T-helper 17 cell (primary cell): ENCODE measurements at regions not wholly inside any gene's neighbourhood (a gene's known extent, or its start where the extent isn't known, plus 50 kb on each side); places are given as distances from the start of the nearest gene placed in this dataset.
"Not testable (repeated sequence)": the region's sequence is repeated elsewhere in the genome, so short reads cannot be mapped to it uniquely, and the experiment has no call there.

Experiments
- ATAC-seq: fragments of 150-1000 bp; cut with Tn5 transposase; 2 replicates; pipeline ENCODE4 v1.10.0; 2021; ENCODE audit warnings: mild to moderate bottlenecking, moderate library complexity
- DNase-seq, 3 donors: peaks; one replicate each; pipeline versions ENCODE4 v3.0.0 to v3.0.0-alpha.2; 2020 to 2021
- H3K9me3 ChIP-seq: one replicate; pipeline ENCODE4 v1.7.0; 2013; ENCODE audit warnings: low read length, mild to moderate bottlenecking; ENCODE audit not compliant: control insufficient read depth, poor library complexity, severe bottlenecking
- H3K27ac Mint-ChIP-seq: one replicate; pipeline ENCODE4 v1.8.0; 2022; ENCODE audit warnings: mild to moderate bottlenecking, moderate library complexity, mixed read lengths
- H3K27me3 Mint-ChIP-seq: one replicate; pipeline ENCODE4 v1.8.0; 2022; ENCODE audit warnings: mixed read lengths
- H3K36me3 Mint-ChIP-seq: one replicate; pipeline ENCODE4 v1.8.0; 2022; ENCODE audit warnings: low read depth, mixed read lengths
- H3K4me1 Mint-ChIP-seq: one replicate; pipeline ENCODE4 v1.8.0; 2022; ENCODE audit warnings: mild to moderate bottlenecking, mixed read lengths
- H3K4me3 Mint-ChIP-seq: one replicate; pipeline ENCODE4 v1.8.0; 2022; ENCODE audit warnings: mild to moderate bottlenecking, moderate library complexity, mixed read lengths

DNA sequence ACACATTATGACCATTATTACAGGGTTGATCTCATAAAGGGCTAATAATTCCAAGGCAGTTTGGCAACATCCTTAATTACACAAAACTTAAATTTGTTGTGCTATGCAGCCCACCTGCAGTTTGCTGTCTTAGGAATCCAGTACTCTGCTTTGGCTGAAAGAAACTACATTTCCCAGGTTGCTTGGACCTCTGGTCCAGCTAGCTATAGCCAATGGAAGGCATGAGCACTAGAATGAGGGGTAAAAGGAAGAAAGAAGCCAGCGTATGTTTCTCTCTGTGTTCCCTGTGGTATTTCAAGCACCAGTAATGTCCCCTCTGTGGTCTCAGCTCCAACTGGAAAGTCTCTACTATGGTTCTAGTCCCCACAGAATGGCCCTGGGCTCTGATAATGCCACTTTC lies 84.3 kb upstream of the TSC22D2 start:
- Mint-ChIP-seq H3K36me3 (peaks cover 2% of the 10 kb centered on the region), H3K4me1 (no peaks in the 10 kb centered on the region), H3K27me3 (peaks cover 40% of the 10 kb centered on the region), H3K4me3 (no peak overlapping the region), H3K27ac (no peak overlapping the region)
- ATAC-seq, result no peak
- DNase-seq, result no peak
- no peaks in the 10 kb centered on the region for H3K9me3 ChIP-seq

GRCh38 chr3:150323091-150323490 lies 85.0 kb upstream of the TSC22D2 start:
- H3K4me1 Mint-ChIP-seq, H3K9me3 ChIP-seq, ATAC-seq, H3K27ac Mint-ChIP-seq, H3K4me3 Mint-ChIP-seq, H3K36me3 Mint-ChIP-seq, DNase-seq: not testable (repeated sequence)
- H3K27me3 Mint-ChIP-seq, result peaks cover 41% of the 10 kb centered on the region

DNA sequence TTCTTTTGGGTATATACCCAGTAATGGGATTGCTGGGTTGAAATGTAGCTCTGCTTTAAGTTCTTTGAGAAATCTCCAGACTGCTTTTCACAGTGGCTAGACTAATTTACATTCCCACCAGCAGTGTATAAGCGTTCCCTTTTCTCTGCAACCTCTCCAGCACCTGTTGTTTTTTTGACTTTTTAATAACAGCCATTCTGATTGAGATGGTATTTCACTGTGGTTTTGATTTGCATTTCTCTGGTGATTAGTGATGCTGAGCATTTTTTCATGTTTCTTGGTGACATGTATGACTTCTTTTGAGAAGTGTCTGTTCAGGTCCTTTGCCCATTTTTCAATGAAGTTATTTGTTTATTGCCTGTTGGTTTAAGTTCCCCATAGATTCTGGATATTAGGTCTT lies 87.1 kb upstream of the TSC22D2 start:
- H3K4me3 Mint-ChIP-seq, ATAC-seq, H3K4me1 Mint-ChIP-seq, H3K27ac Mint-ChIP-seq, H3K9me3 ChIP-seq, H3K36me3 Mint-ChIP-seq, DNase-seq: not testable (repeated sequence)
- peaks cover 46% of the 10 kb centered on the region for H3K27me3 Mint-ChIP-seq

DNA sequence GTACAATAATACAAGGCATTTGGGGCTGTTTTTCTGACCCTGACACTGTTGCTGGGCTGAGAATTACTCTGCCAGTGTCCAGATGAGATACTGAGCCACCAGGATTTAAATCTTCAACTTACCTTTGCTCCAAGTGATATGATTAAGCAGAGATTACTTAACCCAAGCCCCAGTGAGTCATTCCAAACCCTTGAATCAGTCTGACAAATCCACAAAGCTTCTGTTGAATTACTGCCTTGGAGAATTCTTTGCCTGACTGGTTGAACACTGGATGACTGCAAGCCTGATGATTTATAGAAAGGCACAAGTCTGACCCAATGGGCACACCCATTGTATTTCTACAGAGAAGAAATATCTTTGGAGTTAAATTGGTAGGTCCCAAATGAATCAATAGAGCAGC lies 88.2 kb upstream of the TSC22D2 start:
- Mint-ChIP-seq H3K27me3 (peaks cover 47% of the 10 kb centered on the region), H3K4me1 (no peaks in the 10 kb centered on the region), H3K36me3 (peaks cover 2% of the 10 kb centered on the region), H3K4me3 (no peak overlapping the region), H3K27ac (no peak overlapping the region)
- DNase-seq (no peak), ATAC-seq (no peak)
- H3K9me3 ChIP-seq, result no peaks in the 10 kb centered on the region

DNA sequence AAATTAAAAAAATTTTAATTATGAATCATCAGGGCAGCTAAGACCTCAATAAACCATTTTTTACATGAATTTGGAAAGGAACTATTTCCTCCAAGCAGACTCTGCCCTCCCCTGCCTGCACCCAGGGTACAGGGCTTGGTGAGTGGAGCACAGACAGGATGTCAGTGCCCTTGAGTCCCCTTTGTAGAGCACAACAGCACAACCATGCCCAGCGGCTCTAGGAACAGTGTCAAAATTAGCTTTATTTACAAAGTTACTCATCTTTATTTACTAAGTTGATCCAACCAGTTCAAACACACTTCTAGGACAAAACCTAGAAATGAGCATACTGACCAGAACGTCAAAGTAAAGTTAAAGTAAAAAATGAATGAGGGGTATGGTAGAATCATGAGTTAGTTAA lies 90.6 kb upstream of the TSC22D2 start:
- no peaks in the 10 kb centered on the region for H3K9me3 ChIP-seq
- H3K27ac Mint-ChIP-seq, result no peak overlapping the region
- no peaks in the 10 kb centered on the region for H3K4me1 Mint-ChIP-seq

GRCh38 chr3:150315721-150316120 lies 92.4 kb upstream of the TSC22D2 start:
- H3K27ac Mint-ChIP-seq, result no peak overlapping the region
- H3K9me3 ChIP-seq, result no peaks in the 10 kb centered on the region
- ATAC-seq (no peak), DNase-seq (no peak)
- H3K4me3 Mint-ChIP-seq, result no peak overlapping the region
- H3K36me3 Mint-ChIP-seq, result peaks cover 2% of the 10 kb centered on the region
- peaks cover 63% of the 10 kb centered on the region for H3K27me3 Mint-ChIP-seq
- no peaks in the 10 kb centered on the region for H3K4me1 Mint-ChIP-seq

More for the DNA sequence above, 90.6 kb upstream of the TSC22D2 start:
- H3K36me3 Mint-ChIP-seq, result peaks cover 2% of the 10 kb centered on the region
- ATAC-seq (no peak), DNase-seq (no peak)
- no peak overlapping the region for H3K4me3 Mint-ChIP-seq
- peaks cover 53% of the 10 kb centered on the region for H3K27me3 Mint-ChIP-seq

DNA sequence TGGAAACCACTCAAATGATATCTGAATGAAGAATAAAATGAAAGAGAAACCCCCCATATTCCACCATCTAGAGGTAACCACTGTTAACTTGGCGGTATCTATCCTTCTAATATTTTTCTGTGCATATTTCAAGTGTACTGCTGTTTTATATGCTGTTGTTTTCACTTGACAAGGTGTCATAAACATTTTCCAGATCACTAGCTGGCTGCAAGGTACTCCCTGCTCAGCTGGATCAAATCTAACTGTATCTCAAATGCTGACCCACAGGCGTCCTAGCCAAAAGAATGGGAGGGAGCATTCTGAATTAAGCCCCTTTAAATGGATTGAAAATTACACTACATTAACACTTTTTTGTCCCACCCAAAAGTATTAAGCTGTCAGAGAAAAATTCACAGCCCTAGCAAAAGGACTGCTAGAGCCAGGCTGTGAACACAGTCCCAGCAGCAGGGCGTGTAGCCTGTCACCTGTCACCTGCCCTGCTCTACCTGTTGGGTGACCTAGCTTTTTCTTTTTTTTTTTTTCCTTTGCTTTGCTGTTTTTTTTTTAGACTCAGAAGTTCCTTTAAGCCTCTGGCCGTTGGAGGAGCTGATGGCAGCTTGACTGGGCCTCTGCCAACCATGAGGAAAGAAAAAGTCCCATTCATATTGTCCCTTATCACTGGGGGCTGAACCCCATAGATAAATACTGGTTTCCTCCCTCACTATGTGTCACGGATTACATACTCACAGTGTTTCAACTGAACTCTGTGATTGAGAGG lies 93.7 kb upstream of the TSC22D2 start:
- no peaks in the 10 kb centered on the region for H3K4me1 Mint-ChIP-seq
- peaks cover 66% of the 10 kb centered on the region for H3K27me3 Mint-ChIP-seq
- H3K36me3 Mint-ChIP-seq, result peaks cover 2% of the 10 kb centered on the region

DNA sequence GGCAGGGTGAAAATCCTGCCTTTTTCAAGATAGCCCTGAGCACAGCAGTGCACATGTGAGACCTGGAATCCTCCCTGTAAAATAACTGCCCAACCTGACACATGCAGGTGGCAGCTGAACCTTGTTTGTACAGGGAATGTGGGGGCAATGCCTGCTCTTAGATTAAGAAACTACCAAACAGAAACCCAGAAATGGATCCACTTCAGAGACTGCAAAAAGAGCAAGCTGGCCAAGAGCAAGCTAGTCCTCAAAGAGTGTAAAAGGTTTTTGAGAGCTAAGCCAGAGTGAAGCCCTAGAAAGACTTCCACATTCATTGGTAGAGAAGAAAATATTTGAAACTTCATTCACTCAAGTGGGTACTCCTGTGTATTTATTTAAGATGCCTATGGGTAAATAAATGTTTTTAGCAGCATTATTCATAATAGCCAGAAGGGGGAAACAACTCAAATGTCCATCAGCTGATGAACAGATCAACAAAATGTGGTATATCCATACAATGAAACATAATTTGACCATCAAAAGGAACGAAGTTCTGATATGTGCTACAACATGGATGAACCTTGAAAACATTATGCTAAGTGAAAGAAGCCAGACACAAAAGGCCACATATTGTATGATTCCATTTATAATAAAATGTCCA lies 96.0 kb upstream of the TSC22D2 start:
- Mint-ChIP-seq H3K27ac (no peak overlapping the region), H3K36me3 (no peaks in the 10 kb centered on the region), H3K4me1 (no peaks in the 10 kb centered on the region), H3K4me3 (no peak overlapping the region), H3K27me3 (peaks cover 78% of the 10 kb centered on the region)
- no peaks in the 10 kb centered on the region for H3K9me3 ChIP-seq
- no peak for ATAC-seq
- DNase-seq, result no peak

More for the DNA sequence above, 93.7 kb upstream of the TSC22D2 start:
- Mint-ChIP-seq H3K27ac (no peak overlapping the region), H3K4me3 (no peak overlapping the region)
- ATAC-seq (no peak), DNase-seq (no peak)
- H3K9me3 ChIP-seq, result no peaks in the 10 kb centered on the region

- H3K27me3 Mint-ChIP-seq, result peaks cover 79% of the 10 kb centered on the region
- H3K4me3 Mint-ChIP-seq, result no peak overlapping the region
- DNase-seq (no peak), ATAC-seq (no peak)
- H3K27ac Mint-ChIP-seq, result no peak overlapping the region
- no peaks in the 10 kb centered on the region for H3K9me3 ChIP-seq
- H3K36me3 Mint-ChIP-seq, result no peaks in the 10 kb centered on the region
- no peaks in the 10 kb centered on the region for H3K4me1 Mint-ChIP-seq
Observed at GRCh38 chr3:150311156-150311555, 96.9 kb upstream of the TSC22D2 start.

DNA sequence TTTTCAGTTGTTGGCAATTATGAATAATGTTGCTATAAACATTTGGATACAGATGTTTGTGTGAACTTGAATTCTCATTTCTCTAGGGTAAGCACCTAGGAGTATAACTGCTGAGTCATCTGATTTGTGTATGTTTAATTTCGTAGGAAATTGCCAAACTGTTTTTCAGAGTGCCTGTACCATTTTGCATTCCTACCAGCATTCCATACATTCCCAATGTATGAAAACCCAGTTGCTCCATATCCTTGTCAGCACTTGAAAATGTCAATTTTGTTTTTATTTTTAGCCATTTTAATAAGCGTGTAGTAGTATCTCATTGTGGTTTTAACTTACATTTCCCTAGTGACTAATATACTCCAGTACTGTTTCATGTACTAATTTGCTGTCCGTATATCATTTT lies 98.5 kb upstream of the TSC22D2 start:
- no peaks in the 10 kb centered on the region for H3K4me1 Mint-ChIP-seq
- no peak for DNase-seq
- H3K27ac Mint-ChIP-seq, result no peak overlapping the region
- peaks cover 78% of the 10 kb centered on the region for H3K27me3 Mint-ChIP-seq
- no peaks in the 10 kb centered on the region for H3K36me3 Mint-ChIP-seq
- no peak for ATAC-seq
- no peak overlapping the region for H3K4me3 Mint-ChIP-seq
- H3K9me3 ChIP-seq, result no peaks in the 10 kb centered on the region

GRCh38 chr3:150309257-150309542 lies 98.9 kb upstream of the TSC22D2 start:
- H3K9me3 ChIP-seq, result no peaks in the 10 kb centered on the region
- Mint-ChIP-seq H3K4me3 (no peak overlapping the region), H3K27ac (no peak overlapping the region), H3K4me1 (no peaks in the 10 kb centered on the region), H3K27me3 (peaks cover 78% of the 10 kb centered on the region), H3K36me3 (no peaks in the 10 kb centered on the region)
- ATAC-seq, result no peak
- DNase-seq, result no peak

DNA sequence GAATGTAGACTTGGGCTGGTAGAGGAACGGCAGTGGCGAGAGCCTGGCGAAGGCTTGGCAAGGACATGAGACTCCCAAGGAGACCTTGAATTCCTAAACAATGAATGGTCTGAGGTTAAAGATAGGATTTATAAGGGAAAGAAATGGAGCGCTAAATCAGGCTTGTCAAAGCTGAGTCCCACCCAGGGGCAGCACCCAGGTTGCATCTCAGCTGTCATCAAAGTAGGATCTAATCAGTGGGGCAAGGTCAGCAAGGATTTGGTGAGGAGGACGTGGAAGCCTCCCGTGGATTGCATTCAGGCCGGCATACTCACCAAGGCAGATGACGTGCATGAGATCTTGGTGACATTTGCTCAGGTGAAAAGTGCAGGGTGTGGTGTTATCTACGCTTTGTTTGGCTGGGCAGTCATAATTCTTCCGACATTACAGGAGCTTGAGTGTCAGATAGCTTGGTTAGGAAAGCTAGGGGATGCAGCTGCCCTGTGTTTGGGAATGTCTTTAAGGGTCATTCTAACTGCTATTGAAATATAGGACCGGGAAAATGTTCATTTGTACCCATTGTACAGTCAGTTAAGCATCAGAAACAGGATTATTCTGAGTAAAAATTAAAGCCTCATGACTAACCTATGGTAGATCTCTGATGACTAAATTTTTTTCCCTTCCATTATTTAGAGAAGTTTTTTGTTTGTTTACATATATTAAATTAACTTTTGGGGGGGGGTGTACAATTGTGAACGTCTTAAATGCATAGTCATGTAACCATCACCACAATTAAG lies 99.4 kb upstream of the TSC22D2 start:
- H3K27ac Mint-ChIP-seq, result no peak overlapping the region
- H3K36me3 Mint-ChIP-seq, result no peaks in the 10 kb centered on the region
- ATAC-seq (no peak), DNase-seq (no peak)
- H3K27me3 Mint-ChIP-seq, result peaks cover 83% of the 10 kb centered on the region
- H3K9me3 ChIP-seq, result no peaks in the 10 kb centered on the region
- no peak overlapping the region for H3K4me3 Mint-ChIP-seq
- no peaks in the 10 kb centered on the region for H3K4me1 Mint-ChIP-seq

- peaks cover 81% of the 10 kb centered on the region for H3K27me3 Mint-ChIP-seq
- no peak for ATAC-seq
Observed at GRCh38 chr3:150308037-150308319, 100.1 kb upstream of the TSC22D2 start.

More at GRCh38 chr3:150308037-150308319, 100.1 kb upstream of the TSC22D2 start:
- H3K36me3 Mint-ChIP-seq, result no peaks in the 10 kb centered on the region
- H3K9me3 ChIP-seq, result no peaks in the 10 kb centered on the region
- no peak overlapping the region for H3K27ac Mint-ChIP-seq
- H3K4me3 Mint-ChIP-seq, result no peak overlapping the region
- DNase-seq, result no peak
- no peaks in the 10 kb centered on the region for H3K4me1 Mint-ChIP-seq
